ENCODE measurements at regions not wholly inside any gene's neighbourhood (a gene's known extent, or its start where the extent isn't known, plus 50 kb on each side); places are given as distances from the start of the nearest gene placed in this dataset.
A peak's percentile ranks its signal among the peaks of the same experiment; 100 is the strongest.

DNA sequence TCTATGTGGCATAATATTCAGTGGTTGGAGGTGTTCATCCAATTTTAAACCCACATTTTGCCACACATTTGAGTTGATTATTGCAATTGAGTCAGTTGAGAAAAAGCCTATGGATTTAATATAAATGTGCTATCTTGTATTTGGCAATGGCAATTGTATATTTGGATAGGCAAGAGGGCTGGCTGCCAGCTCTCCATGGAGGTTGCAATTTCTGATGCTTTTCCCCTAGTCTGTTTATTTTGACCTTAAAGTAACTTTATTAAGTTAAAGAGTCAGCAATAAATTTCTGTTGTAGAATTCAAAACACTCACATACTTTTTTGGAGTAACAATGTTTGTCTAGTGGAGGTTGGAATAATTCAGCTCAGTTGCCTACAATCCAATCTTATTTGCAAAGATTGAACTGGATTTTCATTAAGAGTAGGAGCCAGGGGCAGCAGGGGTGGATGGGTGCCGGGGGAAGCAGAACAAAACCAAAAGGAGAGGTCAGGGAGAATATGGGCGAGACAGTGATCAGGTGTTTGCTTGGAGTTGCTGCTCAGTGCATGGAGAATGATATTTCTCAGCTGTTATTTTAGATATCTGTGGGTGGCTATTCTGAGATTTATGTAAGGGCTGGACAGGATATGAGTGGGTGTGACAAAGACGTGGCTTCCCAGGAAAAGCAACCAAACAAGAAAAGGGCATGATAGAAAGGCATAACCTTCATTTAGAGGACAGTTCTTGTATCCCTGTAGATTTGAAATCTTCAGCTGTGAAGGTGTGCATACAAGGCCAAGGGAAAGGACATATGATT, 163.0 kb downstream of the HDGFL1 start:
- DNase-seq (ENCODE audit: low read depth) = peak; percentile 14
- TF ChIP-seq CTCF (IDR thresholded peaks at IDR 0.05; ENCODE audit: low read length, missing control alignments) = no peak
- H3K4me3 ChIP-seq (replicated peaks; ENCODE audit: low read depth, low read length) = no peak overlapping the region

- TF ChIP-seq CTCF (IDR thresholded peaks at IDR 0.05; ENCODE audit: low read length, missing control alignments) = no peak
- H3K4me3 ChIP-seq (replicated peaks; ENCODE audit: low read depth, low read length) = no peak overlapping the region
Observed at GRCh38 chr6:22736740-22737139, 167.4 kb downstream of the HDGFL1 start.

GRCh38 chr6:22737331-22737730, 168.0 kb downstream of the HDGFL1 start:
- no peak overlapping the region for H3K4me3 ChIP-seq (replicated peaks; ENCODE audit: low read depth, low read length)
- peak; percentile 64 for TF ChIP-seq CTCF (IDR thresholded peaks at IDR 0.05; ENCODE audit: low read length, missing control alignments)
- peak; percentile 68 for DNase-seq (ENCODE audit: low read depth)

More at GRCh38 chr6:22736740-22737139, 167.4 kb downstream of the HDGFL1 start:
- no peak for DNase-seq (ENCODE audit: low read depth)

DNA sequence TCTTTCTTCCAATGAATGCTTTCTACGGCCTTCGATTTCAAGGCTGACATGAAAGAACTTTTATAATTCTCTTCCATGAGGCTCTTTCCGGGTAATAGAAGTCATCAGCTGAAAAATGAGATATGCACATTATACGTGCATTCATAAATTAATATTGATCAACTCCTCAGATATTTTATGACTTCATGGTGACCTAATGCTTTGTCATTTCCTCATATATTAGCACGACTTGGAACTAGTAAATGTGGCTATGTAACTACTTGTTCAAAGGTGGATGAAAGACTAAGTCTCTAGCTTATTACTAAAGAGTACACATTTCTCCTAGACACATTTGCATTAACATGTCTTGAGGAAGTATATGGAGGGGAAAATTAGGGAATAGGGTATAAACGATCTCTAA, 168.8 kb downstream of the HDGFL1 start:
- DNase-seq (ENCODE audit: low read depth) = no peak
- H3K4me3 ChIP-seq (replicated peaks; ENCODE audit: low read depth, low read length) = no peak overlapping the region
- no peak for TF ChIP-seq CTCF (IDR thresholded peaks at IDR 0.05; ENCODE audit: low read length, missing control alignments)

DNA sequence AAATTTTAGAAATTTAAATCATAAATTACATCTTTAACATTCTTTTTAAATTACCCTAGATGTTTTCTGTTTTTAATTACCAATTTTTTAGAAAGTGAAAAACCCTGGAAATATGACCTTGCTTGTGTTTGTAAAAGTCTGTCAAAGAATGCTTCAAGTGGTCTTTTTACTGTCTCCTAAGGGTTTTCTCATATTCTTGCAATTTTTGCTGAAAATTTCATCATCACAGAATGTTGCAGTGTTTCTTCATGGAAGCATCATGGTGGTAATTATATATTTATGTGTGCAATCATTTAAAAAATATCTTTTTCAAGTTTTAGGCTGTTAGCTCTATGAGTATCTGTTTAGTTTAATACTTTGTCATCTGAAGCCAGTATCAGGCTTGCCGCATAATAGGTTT, 178.2 kb downstream of the HDGFL1 start:
- H3K4me3 ChIP-seq (replicated peaks; ENCODE audit: low read depth, low read length) = no peak overlapping the region
- DNase-seq (ENCODE audit: low read depth) = no peak
- no peak for TF ChIP-seq CTCF (IDR thresholded peaks at IDR 0.05; ENCODE audit: low read length, missing control alignments)

DNA sequence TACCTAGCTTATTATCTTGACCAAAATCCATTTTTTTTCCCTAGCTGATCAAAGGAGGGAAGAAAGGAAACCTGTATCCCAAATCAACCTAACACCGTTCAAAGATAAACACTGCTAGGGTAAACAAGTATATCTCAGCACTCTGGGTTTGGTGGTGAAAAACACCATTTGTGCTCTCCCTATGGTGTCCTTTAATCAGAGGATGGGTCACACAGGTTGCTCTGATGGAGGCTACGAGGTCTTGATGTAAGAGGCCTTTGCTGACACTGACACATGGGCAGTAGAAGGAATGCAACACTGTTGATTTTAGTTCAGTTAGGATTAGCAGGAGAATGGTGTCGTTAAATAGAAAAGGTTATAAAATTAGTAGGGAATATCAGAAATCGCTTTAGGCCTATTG, 179.3 kb downstream of the HDGFL1 start:
- TF ChIP-seq CTCF (IDR thresholded peaks at IDR 0.05; ENCODE audit: low read length, missing control alignments) = no peak
- no peak for DNase-seq (ENCODE audit: low read depth)
- H3K4me3 ChIP-seq (replicated peaks; ENCODE audit: low read depth, low read length) = no peak overlapping the region

DNA sequence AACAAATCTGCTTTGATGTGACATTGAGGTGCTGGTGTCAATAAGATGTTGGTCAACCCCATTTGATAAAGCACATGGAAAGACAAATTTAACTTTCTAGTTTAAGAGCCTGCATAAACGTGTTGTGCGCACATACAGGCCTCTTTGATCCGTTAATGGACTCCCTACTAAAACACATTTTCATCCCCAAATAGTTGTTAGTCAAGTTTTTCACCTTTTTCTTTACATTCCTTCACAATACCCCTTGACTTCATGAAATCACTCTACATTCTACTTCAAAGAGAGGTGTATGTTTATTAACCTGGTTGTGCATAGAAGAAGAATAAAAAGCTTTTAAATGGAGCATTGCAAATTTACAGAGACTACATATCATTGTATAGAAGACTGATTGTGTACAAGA, 180.3 kb downstream of the HDGFL1 start:
- no peak for DNase-seq (ENCODE audit: low read depth)
- no peak overlapping the region for H3K4me3 ChIP-seq (replicated peaks; ENCODE audit: low read depth, low read length)
- TF ChIP-seq CTCF (IDR thresholded peaks at IDR 0.05; ENCODE audit: low read length, missing control alignments) = no peak

Data from fibroblast of pulmonary artery (primary cell).